Fibroblast of skin of left quadriceps (primary cell): ENCODE measurements at regions not wholly inside any gene's neighbourhood (a gene's known extent, or its start where the extent isn't known, plus 50 kb on each side); places are given as distances from the start of the nearest gene placed in this dataset.

Experiments
- DNase-seq, 2 experiments: peaks; one replicate each; pipeline ENCODE4 v3.0.0-alpha.2; 2013; ENCODE audit warnings: low read depth in 2 of 2

- no peak for DNase-seq
These were observed 70.6 kb upstream of the KLF7 start for GRCh38 chr2:207236156-207236935.

- peak; percentile 100 for DNase-seq
These were observed 73.3 kb upstream of the KLF7 start for GRCh38 chr2:207238831-207239701.

DNA sequence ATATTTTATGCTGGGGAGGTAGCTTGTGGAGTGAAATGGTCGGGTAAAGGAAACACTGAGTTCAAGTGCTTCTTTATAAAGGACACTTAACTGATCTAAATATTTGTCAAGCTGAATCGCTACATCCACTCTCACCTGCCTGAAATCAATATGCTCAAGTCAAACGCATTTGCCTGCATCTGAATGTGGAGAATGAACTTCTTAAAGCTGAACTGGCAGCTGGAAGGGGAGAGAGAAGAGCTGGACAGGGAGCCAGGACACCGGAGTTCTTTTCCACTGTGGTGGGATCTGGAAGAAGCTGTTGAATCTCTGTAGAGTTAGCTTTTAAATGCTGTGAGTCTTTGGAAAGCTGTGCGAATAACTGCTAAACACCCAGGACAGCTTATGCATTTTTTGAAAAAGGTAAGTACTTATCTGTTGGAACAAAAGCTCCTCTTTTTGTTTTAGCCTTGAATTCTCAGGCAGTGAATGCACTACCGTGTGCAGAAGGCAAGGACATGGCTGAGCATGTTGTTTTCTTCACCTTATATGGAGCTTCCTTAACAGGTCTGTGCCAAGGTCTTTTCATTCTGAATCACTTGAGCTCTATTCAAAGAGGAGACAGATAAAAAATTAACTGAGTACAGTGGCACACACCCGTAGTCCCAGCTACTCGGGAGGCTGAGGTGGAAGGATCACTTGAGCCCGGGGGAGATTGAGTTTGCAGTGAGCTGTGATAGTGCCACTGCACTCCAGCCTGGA is 74.2 kb upstream of the KLF7 start:
- DNase-seq: no peak

DNA sequence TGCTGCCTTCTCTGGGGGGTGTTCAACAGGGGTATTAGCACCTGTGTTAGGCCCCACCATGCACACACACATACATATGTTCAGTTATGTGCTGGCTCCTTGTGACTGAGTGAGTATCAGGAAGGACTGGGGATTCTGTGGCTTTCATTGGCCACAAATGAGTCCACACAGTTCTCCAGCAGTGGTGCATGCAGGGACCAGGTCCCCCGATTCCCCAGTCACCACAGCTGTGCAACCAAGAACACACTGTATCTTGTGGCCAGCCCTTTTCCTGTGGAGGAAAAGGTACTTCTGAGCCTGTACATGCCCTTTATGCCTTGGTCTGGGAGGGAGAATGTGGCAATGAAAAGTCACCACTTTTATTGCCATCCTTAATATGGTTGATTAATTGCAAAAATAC is 74.9 kb upstream of the KLF7 start:
- no peak for DNase-seq

GRCh38 chr2:207241198-207241597 is 75.5 kb upstream of the KLF7 start:
- no peak for DNase-seq

GRCh38 chr2:207243601-207244000 is 77.9 kb upstream of the KLF7 start:
- no peak for DNase-seq

DNA sequence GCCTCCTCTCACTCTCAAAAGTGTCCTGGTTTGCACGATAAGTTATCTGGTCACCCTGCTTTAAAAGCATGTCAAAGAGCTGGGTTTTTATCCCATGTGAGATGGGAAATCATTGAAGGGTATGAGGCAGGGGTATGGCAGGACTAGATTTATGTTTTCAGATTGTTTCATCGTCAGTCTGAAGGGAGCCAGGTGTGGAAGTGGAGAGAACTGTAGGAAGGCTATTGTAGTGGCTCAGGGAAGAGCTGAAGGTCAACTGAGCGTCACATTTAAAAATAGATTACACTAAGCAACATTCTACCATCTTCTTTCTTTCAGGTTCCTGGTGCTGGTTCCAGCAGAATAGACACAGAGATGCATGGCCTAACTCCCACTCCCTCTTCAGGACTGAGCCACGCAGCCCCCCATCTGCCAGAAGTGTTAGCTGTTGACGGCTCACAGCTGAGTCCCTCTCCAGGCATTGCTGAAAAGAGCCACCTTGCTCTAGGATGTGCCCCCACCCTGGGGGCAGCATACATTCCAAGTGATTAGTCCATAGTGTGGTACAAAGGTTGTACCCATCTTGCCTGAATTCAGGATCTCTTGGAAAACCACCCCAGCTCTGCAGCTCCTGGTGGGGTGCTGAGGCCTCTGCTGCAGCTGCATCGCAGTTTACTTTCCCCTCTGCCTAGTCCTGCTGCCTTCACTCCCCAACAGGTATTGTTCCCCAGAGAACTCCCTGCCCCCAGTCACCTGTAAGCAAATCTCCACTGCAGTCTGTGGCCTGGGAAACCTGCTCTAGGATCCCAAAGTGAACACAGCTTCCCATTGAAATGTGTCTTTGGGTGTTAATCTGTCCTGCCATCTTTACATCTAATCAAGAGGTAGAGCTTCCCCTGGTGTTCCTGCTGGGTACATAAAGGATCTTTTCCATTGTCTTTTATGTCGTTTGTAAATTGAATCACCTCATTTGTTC is 79.5 kb upstream of the KLF7 start:
- no peak for DNase-seq

- DNase-seq: no peak
These were observed 83.1 kb upstream of the KLF7 start for GRCh38 chr2:207248702-207249377.

DNA sequence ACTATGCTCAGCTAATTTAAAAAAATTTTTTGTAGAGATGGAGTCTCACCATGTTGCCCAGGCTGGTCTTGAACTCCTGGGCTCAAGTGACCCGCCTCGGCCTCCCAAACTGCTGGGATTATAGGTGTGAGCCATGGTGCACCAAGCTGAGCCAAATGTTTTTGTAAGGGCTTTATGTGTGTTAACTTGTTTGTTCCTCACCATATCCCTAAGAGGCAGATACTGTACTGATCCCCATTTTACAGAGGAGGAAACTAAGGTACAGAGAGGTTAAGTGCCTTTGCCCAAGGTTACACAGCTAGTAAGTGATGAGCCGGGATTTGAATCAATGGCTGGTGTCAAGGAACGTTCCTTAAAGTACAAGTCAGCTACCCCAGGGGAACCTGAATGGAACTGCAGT is 85.3 kb upstream of the KLF7 start:
- no peak for DNase-seq

GRCh38 chr2:207251573-207252192 is 85.9 kb upstream of the KLF7 start:
- no peak for DNase-seq

- DNase-seq: no peak
These were observed 86.7 kb upstream of the KLF7 start for GRCh38 chr2:207252416-207252815.

GRCh38 chr2:207252979-207253645 is 87.4 kb upstream of the KLF7 start:
- peak in 1 of 2 experiments; percentile 55 for DNase-seq

DNA sequence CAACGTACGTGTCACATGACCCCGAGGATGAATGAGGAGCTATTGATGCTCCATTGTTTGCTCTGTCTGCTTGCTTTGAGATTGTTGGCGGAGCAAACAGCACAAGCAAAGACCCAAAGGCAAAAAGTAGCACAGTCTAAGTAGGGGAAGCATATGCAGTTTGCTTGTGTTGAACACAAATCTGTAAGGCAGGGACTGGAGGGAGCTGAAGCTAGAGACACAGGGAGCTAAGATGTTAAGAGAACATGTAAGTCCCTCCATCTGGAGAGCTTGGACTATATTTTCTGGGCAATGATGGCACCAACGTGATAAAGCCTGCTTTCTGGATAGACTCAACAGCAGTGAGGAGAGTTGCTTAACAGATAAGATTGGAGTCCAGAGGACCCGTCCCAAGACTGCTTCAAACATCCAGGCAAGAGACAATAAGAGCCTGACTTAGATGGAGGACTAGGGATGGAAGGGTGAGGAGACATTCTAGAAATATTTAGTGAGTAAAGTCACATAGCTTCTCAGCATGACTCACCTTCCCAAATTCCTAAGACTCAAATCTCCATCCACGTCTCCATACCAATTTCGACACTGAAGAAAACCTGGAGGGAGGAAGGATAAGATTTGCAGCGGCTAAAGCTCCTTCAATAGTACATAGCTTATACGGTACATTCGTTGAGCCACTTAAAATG is 88.1 kb upstream of the KLF7 start:
- DNase-seq: peak; percentile 95

DNA sequence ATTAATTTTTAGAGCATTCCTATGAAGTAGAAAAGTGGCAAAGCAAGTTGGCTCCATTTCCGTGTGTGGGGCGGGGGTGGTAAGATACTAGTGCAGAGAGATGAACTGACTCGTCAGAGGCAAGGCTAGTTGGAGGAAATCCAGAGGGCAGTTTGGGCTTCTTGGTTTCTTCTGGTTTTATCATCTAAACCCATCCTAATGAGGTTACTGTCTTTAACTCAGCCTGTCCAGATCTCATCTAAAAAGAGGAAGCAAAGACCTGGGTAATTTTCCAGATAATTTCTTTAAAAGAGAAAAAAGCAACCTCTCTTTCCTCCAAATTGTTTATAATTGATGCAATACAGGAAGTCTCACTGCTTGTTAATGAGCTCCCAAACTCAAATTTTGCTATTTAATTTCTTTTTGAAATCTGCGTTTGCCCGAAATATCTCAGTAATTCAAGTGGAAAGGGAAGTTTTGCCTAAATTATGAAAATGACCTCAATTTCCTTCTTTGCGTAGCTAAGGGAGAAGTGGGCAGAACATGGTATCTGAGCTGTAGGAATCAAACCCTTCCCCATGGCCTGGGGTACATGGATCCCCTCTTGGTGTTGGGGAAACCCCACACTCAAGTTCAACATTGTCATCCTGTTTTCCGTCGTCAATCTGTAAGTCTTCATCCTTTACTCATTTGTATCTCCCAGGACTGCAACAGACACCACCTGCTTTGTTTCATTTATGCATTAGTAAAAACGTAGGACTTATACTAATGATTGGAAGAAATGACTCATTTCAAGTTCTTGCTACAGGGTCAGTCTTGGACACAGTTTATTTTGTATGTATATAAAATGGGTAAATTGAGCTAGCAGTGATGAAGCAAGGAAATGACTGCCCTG is 89.1 kb upstream of the KLF7 start:
- no peak for DNase-seq

DNA sequence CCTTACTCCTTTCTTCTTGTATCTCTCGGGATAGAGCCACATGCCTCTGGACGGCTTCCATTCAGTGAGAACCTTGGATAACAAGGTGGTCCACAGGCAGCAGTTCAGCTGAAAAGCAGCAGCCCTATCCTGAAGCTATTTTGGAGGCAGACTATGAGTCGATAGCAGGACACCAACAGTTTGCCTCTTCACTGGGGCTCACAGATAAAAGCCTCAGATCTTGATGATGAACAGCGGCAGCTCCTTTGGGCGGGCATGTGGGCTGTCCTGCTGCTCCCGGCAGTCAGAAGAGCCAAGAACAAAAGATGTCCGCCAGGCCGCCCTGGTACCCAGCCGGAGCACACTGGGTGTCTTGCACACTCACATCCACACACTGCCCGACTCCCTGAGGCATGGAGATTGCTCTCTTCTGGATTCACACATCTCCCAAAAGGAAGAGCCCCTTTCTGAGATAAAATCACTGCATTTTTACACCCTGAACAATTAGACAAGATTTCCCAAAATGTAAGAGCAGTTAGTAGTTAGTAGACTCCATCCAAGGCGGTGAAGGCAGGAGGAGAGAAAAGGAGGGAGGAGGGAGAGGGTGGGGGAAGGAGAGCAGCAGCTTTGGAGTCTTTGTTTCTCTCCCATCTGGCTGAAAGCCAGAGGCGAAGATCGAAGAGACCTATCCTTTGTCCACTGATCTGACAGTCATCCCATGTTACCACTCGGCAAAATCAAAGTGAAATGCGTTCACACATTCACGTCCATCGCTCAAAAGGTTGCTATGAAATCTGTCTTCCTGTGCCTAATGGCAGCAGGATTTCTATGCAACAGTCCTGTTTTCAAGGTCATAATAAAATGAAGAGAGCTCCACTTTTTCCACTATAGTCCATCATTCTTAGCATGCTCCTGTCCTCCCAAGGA is 90.1 kb upstream of the KLF7 start:
- no peak for DNase-seq

DNA sequence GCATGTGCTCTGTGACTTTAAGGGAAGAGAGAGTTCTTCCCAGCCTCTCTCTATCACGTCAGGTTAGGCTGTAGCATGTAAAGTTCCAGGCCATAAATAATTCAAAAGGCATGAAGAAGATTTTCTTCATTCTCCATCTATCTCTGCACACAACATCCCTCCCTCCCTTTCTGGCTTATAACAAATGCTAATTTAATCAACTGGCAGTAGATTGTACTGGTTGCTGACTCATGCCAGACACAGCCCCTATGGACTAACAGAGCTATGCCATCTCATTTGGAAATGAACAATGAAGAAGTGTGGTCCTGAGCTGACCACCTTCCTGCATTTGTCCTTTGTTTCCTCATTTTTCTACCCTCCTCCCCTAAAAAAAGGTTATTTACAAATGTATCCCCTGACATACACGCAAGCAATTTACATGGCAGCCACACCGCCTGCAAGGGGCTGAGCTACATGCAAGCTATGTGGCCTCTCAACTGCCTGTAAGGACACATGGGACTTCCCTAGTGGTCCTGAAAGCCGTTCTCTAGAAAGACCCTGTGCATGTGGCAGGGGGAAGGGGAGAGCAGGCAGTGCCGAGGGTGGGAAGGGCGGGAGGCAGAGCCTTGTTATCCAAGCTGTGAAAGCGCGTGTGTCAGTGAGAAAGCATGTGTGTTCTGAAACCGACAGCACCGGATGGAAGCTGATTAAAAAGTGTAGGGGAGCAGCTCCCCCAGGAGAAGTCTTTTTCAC is 90.9 kb upstream of the KLF7 start:
- DNase-seq: peak in 1 of 2 experiments; percentile 49
